Hematopoietic multipotent progenitor cell (in vitro differentiated cells): ENCODE measurements at regions not wholly inside any gene's neighbourhood (a gene's known extent, or its start where the extent isn't known, plus 50 kb on each side); places are given as distances from the start of the nearest gene placed in this dataset. TPM values are rescaled to one million over a fixed set of nuclear protein-coding genes. Genes with fewer than 3 reads are reported as not detected.

Source experiments
- DNase-seq, 3 donors: peaks; one replicate each; pipeline ENCODE4 v3.0.0-alpha.2; 2011 to 2015; ENCODE audit warnings: low read depth in 2 of 3, low spot score in 2 of 3
- small RNA-seq: library from RNA; depleted of rRNA; stranded (forward); fragments of <200 nt; gene quantifications from one replicate; pipeline ENCODE3, GENCODE V24; 2012

- no peak for DNase-seq
These were observed 50.1 kb upstream of the IGFBP5 start for GRCh38 chr2:216745453-216745852.

Small RNA genes in the stretch of these regions (small RNA-seq; reads per million reads assigned to genes)
- gene RNA5SP120, result not detected
